GM19025 (cell line): ENCODE measurements at regions not wholly inside any gene's neighbourhood (a gene's known extent, or its start where the extent isn't known, plus 50 kb on each side); places are given as distances from the start of the nearest gene placed in this dataset.

Experiments
- ATAC-seq: cut with Tn5 transposase; IDR thresholded peaks from one replicate; pipeline ENCODE4 v1.9.1; 2021; ENCODE audit warnings: mild to moderate bottlenecking, low read depth, moderate library complexity; ENCODE audit not compliant: unreplicated experiment

DNA sequence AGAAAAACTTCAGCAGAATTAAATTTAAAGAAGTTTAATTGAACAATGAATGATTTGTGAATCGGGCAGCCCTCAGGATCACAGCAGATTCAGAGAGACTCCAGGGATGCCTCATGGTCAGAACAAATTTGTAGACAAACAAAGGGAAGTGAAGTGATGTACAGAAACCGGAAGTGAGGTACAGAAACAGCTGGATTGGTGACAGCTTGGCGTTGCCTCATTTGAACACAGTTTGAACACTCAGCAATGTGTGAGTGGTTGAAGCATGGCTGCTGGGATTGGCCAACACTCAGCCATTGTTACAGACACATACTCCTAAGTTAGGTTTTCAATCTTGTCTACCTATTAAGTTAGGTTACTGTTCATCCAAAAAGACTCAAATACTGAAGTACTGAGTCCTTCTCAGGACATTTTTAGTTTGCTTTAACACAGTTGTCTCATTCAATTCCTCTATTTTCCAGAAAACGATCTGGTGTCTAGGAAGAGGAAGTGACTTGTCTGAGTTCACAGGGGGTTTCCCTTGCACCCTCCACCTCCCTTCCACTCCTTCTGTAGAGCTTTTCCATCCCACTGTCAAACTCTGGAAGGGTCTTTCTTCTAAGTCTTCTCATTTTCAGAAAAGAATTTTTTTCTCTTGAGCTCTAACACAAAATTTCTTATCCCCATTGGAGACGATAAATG lies 137.9 kb downstream of the SLC4A3 start:
- no peak for ATAC-seq

DNA sequence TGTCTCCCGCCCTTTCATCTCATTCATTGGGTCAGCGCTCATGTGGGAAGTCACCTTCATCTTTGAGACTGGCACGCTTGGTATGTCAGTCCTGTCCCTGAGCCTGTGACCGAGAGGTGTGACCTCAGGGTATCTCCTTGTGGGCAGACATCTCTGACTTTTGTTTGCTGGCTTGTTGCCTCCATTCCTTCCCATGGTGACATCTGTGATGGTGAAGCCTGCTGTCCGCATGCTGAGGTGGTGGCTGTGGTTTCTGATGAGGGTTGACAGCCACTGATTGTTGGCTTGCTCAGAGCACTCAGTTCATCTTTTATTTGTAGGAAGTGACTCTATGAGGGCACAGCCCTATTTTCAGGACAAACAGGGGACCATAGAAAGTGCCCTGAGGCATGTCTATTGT lies 139.2 kb downstream of the SLC4A3 start:
- no peak for ATAC-seq

DNA sequence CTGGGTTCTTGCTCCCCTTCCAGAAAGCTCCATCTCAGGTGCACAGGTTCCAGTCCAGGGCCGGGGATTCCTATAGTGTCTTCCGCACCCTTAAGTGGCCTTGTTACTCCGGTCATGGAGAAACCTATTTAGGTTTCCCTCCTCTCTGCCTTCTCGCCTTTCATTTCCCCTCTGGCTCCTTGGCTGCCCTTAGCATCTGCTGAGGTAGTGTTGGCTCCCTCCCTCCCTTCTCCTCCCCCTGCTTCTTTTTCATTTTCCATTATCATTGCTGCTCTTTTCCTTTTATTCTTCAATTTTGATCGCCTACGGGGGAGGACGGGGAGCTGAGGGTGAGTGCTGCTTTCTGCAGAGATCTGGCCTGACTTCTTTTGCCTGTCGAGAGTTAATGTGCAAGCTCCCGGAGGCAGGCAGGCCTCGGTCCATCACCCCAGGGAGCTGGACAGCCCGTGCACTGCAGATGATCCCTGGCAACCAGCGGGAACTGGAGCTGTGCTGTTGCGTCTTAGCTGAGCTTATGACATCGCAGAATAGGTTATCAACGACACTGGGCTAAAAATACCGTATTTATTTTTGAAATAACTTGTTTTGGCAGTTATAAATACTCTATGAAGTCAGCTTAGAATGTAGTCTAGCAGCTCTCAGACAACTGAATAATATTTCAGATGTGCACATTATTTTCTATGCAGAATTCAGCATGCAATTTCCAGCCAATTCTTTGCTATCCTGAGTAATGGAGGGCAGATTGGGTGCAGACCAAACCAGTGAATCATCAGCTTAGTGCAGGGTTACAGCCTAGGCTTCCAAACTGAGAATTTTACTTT lies 141.9 kb downstream of the SLC4A3 start:
- no peak for ATAC-seq

GRCh38 chr2:219772103-219772635 lies 144.7 kb downstream of the SLC4A3 start:
- no peak for ATAC-seq

DNA sequence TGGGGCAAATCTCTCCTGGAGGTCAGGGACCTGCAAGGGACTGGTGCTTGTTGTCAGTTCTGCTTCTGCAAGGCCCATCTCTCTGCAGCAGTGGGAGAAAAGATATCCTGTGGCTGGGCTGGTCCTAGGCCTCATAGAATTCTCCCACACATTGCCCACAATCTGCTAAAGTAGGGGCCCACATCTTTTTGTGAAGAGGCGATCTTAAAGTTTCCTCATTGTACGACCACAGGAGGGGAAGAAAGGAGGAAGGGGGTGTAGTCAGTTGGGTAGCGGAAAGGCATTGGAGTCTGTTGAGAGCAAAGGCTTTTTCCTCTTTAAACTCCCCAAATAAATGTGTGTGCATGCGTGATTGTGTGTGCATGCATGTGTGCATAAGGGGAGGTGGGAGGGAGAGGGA lies 145.3 kb downstream of the SLC4A3 start:
- ATAC-seq, result no peak

DNA sequence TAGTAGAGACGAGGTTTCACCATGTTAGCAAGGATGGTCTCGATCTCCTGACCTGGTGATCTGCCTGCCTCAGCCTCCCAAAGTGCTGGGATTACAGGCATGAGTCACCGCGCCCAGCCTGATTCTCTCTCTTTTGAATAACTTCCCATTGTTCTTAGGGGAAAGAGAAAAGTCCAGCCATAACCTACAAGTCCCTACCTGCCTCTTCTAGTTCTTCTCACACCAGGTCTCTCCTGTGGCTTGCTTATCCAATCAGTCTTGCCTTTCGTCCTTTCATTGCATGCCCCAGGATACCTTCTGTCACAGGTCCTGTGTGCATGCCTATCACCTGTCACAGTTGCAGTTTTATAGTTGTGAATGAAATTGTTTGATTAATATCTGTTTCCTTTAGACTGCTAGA lies 148.1 kb downstream of the SLC4A3 start:
- no peak for ATAC-seq

GRCh38 chr2:219777388-219777787 lies 150.0 kb downstream of the SLC4A3 start:
- no peak for ATAC-seq

GRCh38 chr2:219778189-219778588 lies 150.8 kb downstream of the SLC4A3 start:
- ATAC-seq, result no peak

DNA sequence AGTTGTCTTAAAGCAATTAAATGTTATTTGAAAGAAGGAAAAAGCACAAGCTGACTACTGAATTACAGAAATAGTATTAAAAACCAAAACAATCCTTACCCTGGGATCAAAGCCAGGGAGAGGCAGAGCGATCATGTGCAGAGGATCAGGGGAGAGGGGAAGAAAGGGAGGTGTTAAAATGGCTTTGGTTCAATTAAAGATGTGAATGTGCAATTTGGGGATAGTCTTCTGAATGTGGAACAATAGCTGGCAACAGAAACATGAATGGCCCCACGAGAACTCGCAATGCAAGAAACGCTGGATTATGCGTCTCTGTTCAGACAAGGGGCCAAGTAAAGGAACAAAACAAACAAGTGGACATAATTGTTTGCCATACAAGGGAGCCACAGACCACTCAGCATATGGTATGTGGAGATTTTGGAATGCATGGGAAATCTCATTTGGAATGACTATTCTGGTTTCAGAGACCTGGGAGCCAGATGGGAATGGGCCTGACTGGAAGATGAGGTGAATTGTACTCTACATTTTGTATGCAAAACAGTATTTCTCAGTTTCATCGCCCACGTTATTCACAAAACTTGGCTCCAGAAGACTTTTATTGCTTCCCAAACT lies 155.4 kb downstream of the SLC4A3 start:
- no peak for ATAC-seq

GRCh38 chr2:219783359-219783975 lies 156.0 kb downstream of the SLC4A3 start:
- no peak for ATAC-seq

- ATAC-seq, result no peak
These were observed 156.7 kb downstream of the SLC4A3 start for GRCh38 chr2:219784178-219784577.

DNA sequence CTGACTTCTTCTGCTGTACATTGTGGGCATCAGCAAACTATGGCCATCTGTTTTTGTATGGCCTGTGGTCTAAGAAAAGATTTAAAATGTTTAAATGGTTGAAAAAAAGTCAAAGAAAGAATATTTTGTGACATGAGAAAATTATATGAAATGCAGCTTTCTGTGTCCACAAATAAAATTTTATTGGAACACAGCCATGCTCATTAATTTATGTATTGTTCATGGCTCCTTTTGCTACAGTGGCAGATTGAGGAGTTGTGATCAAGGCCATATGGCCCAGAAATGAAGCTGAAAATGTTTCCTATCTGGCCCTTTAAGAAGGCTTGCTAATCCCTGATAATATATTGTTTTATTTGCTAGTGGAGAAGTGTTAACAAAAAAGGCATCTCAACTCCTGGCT lies 162.0 kb downstream of the SLC4A3 start:
- ATAC-seq, result no peak

GRCh38 chr2:219792446-219792845 lies 165.0 kb downstream of the SLC4A3 start:
- no peak for ATAC-seq

DNA sequence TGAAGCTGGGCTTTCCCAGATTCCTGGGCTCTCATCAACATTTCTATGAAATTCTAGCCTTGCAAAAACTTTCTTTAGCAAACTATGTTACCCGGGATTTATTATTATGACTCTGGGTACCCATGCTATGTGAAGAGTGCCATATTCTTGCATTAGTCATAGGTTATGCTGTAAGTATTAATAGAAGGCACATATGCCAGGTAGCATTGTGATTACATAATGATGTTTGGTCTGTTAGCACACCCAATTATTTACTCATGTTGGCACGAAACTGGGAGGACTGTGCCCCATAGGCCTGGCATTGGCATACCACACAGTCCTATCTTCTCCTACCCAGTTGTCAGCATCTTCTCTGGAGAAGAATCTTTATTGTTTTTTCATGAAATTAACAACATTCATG lies 171.0 kb downstream of the SLC4A3 start:
- no peak for ATAC-seq

- no peak for ATAC-seq
These were observed 175.9 kb downstream of the SLC4A3 start for GRCh38 chr2:219803294-219803693.

- ATAC-seq, result no peak
These were observed 183.5 kb downstream of the SLC4A3 start for GRCh38 chr2:219810895-219811294.

- ATAC-seq, result no peak
These were observed 185.2 kb downstream of the SLC4A3 start for GRCh38 chr2:219812672-219813071.

DNA sequence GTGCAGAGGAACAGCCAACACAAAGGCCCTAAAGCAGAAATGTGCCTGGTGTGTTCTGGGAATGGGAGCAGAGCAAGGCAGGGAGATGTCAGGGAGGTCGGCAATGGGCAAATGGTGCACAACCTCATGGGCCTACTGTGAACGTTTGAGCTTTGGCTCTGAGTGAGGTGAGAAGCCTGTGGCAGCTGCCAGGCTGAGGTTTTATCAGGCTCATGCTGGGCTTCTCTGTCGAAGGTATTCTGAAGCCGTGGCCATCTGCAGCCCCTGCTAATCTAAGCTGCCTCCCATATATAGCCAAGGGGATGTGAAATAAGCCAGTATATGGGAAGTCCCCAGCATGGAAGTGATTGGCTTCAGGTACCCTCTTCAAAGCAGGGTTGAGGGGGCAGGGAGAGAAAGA lies 193.3 kb downstream of the SLC4A3 start:
- ATAC-seq, result no peak

DNA sequence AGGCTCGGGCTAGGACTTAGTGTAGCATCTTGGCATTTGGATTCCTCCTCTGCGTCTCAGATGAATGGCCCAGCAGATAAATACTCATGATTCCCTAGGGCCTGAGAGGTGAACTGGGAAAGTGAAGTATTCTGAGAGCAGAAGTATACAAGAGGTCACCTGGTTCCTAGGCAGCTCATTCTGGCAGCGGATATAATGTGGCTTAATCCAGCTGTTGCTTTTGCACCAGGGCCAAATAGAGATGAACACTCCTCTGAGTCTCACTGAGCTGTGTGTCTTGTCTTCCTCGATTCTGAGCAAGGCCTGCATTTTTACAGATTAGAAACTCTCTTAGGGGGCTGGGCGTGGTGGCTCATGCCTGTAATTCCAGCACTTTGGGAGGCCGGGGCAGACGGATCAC lies 196.1 kb downstream of the SLC4A3 start:
- ATAC-seq, result no peak

DNA sequence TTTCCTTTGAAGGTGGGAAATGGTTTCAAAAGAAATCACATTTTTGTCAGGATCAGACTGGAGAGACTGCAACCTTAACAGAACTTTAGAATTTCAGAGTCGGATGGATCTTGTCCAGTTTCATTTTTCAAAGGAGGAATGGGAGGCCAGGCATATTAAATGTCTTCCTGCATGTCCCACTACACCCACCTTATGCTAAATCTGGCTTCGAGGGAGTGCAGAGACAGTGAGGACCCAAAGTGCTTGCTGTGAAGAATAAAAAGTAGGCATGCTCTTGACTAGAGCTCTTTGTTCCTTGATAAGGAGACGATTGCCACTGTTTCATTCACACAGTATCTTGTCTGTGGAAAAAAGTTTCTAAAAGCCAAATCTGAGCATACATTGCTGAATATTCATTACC lies 197.6 kb downstream of the SLC4A3 start:
- no peak for ATAC-seq

DNA sequence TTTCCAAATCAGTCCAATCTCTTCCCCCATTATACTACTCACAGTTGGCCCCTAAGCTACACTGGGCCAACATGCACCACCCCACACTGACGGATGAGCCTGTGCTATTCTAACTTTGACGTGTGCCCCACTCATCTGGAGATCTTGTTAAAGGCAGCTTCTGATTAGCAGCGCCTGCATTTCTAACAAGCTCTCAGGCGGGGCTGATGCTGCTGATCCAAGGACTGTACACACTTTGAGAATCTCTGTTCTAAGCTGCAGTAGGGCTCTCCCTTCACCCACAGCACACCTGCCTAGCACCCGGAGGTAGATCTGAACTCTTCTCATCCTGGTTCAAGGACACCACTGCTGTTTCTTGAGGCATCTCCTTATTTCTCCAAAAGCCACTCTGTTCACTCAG lies 200.7 kb downstream of the SLC4A3 start:
- no peak for ATAC-seq
